ENCODE measurements at regions not wholly inside any gene's neighbourhood (a gene's known extent, or its start where the extent isn't known, plus 50 kb on each side); places are given as distances from the start of the nearest gene placed in this dataset.

GRCh38 chr6:126232671-126233070 is 107.2 kb upstream of the CENPW start (continued):
- no peak for TF ChIP-seq CEBPG (CRISPR knock-in tag; IDR thresholded peaks at IDR 0.05)
- TF ChIP-seq CEBPG (tag; conservative IDR thresholded peaks at IDR 0.05 in 1 of 2, IDR thresholded peaks at IDR 0.05 in 1 of 2) = peak in 1 of 2 experiments; percentile 13; a peak in 1 of 4 replicates
- peak; percentile 78 for TF ChIP-seq C11orf30 (IDR thresholded peaks at IDR 0.05; ENCODE audit: low read depth)
- 0 out of 2 replicates have a peak, but pooled peaks have one; percentile 4 for TF ChIP-seq NFIC (IDR thresholded peaks at IDR 0.05)

DNA sequence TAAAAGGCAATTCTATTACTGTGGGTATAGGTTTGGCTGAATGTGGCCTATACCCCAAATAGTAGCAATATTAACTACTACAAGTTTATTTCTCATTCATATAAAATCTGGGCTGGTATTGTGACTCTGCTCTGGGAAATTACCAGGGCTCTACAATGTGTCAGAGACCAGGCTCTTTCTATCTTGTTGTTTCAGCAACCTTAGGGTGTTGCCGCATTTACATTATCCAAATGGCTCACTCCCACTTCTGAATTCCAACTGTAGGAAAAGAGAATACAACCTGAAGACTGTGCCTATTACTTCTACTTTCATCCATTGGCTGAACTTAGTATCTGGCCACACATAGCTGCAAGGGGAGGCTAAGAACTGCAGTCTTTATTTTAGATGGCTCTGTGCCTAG is 106.7 kb upstream of the CENPW start:
- POLR2A ChIA-PET = no interaction called here
- Histone ChIP-seq H3K9me3 (replicated peaks; ENCODE audit: control insufficient read depth, insufficient read depth, low read depth, low read length) (no peaks in the 10 kb centered on the region), H3K36me3 (ENCODE audit: control insufficient read depth, insufficient read depth, low read length) (no peaks in the 10 kb centered on the region), H3K9me1 (ENCODE audit: control insufficient read depth, insufficient read depth, low read length) (no peaks in the 10 kb centered on the region), H3K4me2 (ENCODE audit: insufficient read depth, low read length) (no peak overlapping the region), H3K79me2 (ENCODE audit: control insufficient read depth, insufficient read depth, low read length) (no peaks in the 10 kb centered on the region), H2AFZ (ENCODE audit: low read depth, low read length) (no peak overlapping the region), H3K27ac (ENCODE audit: extremely low read depth, low read depth, low read length) (no peak overlapping the region), H3K4me3 (no peak overlapping the region), H3K9ac (ENCODE audit: insufficient read depth in 1 of 2, low read depth in 2 of 2, low read length in 2 of 2) (no peak overlapping the region), H3K4me1 (replicated peaks in 1 of 2; ENCODE audit: control insufficient read depth in 2 of 2, insufficient read depth in 2 of 2, low read length in 2 of 2) (peaks cover 0 to 3% of the 10 kb centered on the region in 2 experiments; a peak in 2 of 5 replicates), H3K27me3 (ENCODE audit: control insufficient read depth in 2 of 2, insufficient read depth in 2 of 2, low read length in 2 of 2) (no peaks in the 10 kb centered on the region), H4K20me1 (replicated peaks; ENCODE audit: control insufficient read depth, insufficient read depth, low read length) (no peaks in the 10 kb centered on the region)
- DNase-seq (ENCODE audit: extremely low read depth in 1 of 4, low spot score in 3 of 4) (no peak), FAIRE-seq (no peak), ATAC-seq (no peak)
- WGBS (ENCODE audit: insufficient coverage, low coverage, missing lambda C conversion rate) = 50% methylated on average over 1 of the region's 1 CpG
- TF ChIP-seq PCBP2 (IDR thresholded peaks at IDR 0.05; ENCODE audit: low read depth, low read length, poor library complexity, severe bottlenecking) = no peak
- TF ChIP-seq TCF3 (CRISPR knock-in tag; IDR thresholded peaks at IDR 0.05) = 0 out of 2 replicates have a peak, but pooled peaks have one; percentile 10
- no TSS peak for BruUV-seq (replicated peaks)
- in situ Hi-C loops (cut with MboI) (no loop called here), intact Hi-C loops (cut with micrococcal nuclease) (no loop called here)
- CTCF ChIA-PET (ENCODE audit: low intra/inter-chr PET ratio) = no interaction called here
